ENCODE measurements at regions not wholly inside any gene's neighbourhood (a gene's known extent, or its start where the extent isn't known, plus 50 kb on each side); places are given as distances from the start of the nearest gene placed in this dataset.

- TF ChIP-seq GTF2F1 (IDR thresholded peaks at IDR 0.05; ENCODE audit: borderline replicate concordance, low read depth, low read length): no peak
Measured at GRCh38 chr17:21595086-21595485, 97.2 kb upstream of the KCNJ18 start (continued).

DNA sequence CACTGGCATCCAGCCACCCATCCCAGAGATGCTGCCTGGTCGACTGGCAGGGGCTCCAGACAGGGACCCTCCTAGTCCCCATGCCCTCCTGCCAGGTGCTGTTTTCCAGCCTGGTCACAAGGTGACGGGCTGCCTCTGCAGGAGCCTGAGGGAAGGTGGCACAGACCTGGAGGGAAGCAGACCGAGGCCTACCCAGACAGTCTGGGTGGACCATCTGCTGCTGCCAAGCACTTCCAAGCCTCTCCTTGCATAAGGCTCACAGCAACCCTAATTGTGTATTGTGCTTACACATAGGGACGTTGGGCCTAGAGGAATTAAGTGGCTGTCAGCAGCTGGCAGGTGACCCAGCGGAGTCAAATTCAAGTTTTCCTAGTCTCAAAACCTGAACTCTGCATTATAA, 90.1 kb upstream of the KCNJ18 start:
- no peak overlapping the region for H4K91ac ChIP-seq (replicated peaks; ENCODE audit: insufficient read length, low read length)
- H3K27me3 ChIP-seq (replicated peaks in 1 of 4; ENCODE audit: control insufficient read depth in 3 of 4, extremely low read depth in 1 of 4, insufficient read depth in 3 of 4, low read length in 3 of 4): no peaks in the 10 kb centered on the region
- H3K79me2 ChIP-seq (ENCODE audit: control insufficient read depth in 1 of 2, insufficient read depth in 2 of 2, low read length in 2 of 2): no peaks in the 10 kb centered on the region
- no peaks in the 10 kb centered on the region for H3K36me3 ChIP-seq (ENCODE audit: control insufficient read depth in 2 of 4, insufficient read depth in 4 of 4, low read length in 3 of 4)
- no peak overlapping the region for H3K4me2 ChIP-seq (ENCODE audit: insufficient read depth in 1 of 2, low read depth in 2 of 2, low read length in 2 of 2)
- no peak overlapping the region for H3K14ac ChIP-seq (ENCODE audit: insufficient read length)
- FAIRE-seq (no peak), DNase-seq (ENCODE audit: low read depth in 1 of 2, low spot score in 2 of 2) (no peak)
- H3K18ac ChIP-seq (ENCODE audit: extremely low read depth, low read length): no peak overlapping the region
- H3K9me3 ChIP-seq (ENCODE audit: insufficient read depth in 2 of 2, low read depth in 1 of 2, low read length in 1 of 2): peaks cover 44 to 50% of the 10 kb centered on the region in 2 experiments
- H4K20me1 ChIP-seq (replicated peaks in 1 of 2; ENCODE audit: control insufficient read depth in 1 of 2, insufficient read depth in 2 of 2, low read length in 2 of 2): no peaks in the 10 kb centered on the region
- no peaks in the 10 kb centered on the region for H3K23me2 ChIP-seq (ENCODE audit: low read depth, low read length)
- H3K79me1 ChIP-seq (ENCODE audit: low read depth, low read length): no peaks in the 10 kb centered on the region
- H3K4me3 ChIP-seq (ENCODE audit: extremely low read depth in 1 of 4, insufficient read depth in 2 of 4, low read depth in 3 of 4, low read length in 4 of 4): no peak overlapping the region
- H3K4ac ChIP-seq (replicated peaks; ENCODE audit: insufficient read length, low read depth, low read length): no peak overlapping the region
- no peak overlapping the region for H4K5ac ChIP-seq (ENCODE audit: insufficient read length, low read depth, low read length)
- no peak overlapping the region for H3K9ac ChIP-seq (replicated peaks in 1 of 4; ENCODE audit: extremely low read depth in 1 of 4, low read depth in 3 of 4, low read length in 3 of 4)
- no peak overlapping the region for H2BK15ac ChIP-seq (ENCODE audit: low read length)
- no peaks in the 10 kb centered on the region for H3K4me1 ChIP-seq (replicated peaks in 1 of 4; ENCODE audit: control insufficient read depth in 3 of 4, insufficient read depth in 4 of 4, low read length in 3 of 4)
- H2AFZ ChIP-seq (ENCODE audit: low read length): no peak overlapping the region
- no peak overlapping the region for H2BK120ac ChIP-seq (replicated peaks; ENCODE audit: low read depth, low read length)
- H4K8ac ChIP-seq (ENCODE audit: extremely low read depth, insufficient read depth, low read length): no peak overlapping the region
- no peak overlapping the region for H3K23ac ChIP-seq (ENCODE audit: insufficient read length)
- H2BK12ac ChIP-seq (ENCODE audit: low read depth, low read length): no peak overlapping the region
- H2BK20ac ChIP-seq (ENCODE audit: low read length): no peak overlapping the region
- H3K27ac ChIP-seq (ENCODE audit: low read depth, low read length): no peak overlapping the region
- WGBS, 2 experiments (ENCODE audit: extremely low coverage in 1 of 2, insufficient coverage in 1 of 2, insufficient read length in 1 of 2, insufficient replicate concordance in 2 of 2, low coverage in 1 of 2, low lambda C conversion rate in 2 of 2, missing lambda C conversion rate in 1 of 2): 67% methylated on average over 5 of the region's 5 CpGs; no CpG with 5 or more reads in 1 of the 2 experiments
- POLR2A ChIA-PET (ENCODE audit: partially characterized antibody): no interaction called here
- H3K56ac ChIP-seq (replicated peaks; ENCODE audit: insufficient read length, low read depth, low read length): no peak overlapping the region
- no peak overlapping the region for H2BK5ac ChIP-seq (ENCODE audit: low read depth, low read length)
- CTCF ChIA-PET (ENCODE audit: partially characterized antibody): no interaction called here
- H2AK5ac ChIP-seq (ENCODE audit: low read depth, low read length): no peak overlapping the region
- TF ChIP-seq SP4 (IDR thresholded peaks at IDR 0.05; ENCODE audit: low read length) (no peak), NANOG (IDR thresholded peaks at IDR 0.05; ENCODE audit: insufficient read depth, low read depth, low read length, poor library complexity, severe bottlenecking) (no peak)
- TF ChIP-seq, protein P1, sequence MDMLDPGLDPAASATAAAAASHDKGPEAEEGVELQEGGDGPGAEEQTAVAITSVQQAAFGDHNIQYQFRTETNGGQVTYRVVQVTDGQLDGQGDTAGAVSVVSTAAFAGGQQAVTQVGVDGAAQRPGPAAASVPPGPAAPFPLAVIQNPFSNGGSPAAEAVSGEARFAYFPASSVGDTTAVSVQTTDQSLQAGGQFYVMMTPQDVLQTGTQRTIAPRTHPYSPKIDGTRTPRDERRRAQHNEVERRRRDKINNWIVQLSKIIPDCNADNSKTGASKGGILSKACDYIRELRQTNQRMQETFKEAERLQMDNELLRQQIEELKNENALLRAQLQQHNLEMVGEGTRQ (IDR thresholded peaks at IDR 0.05; ENCODE audit: low read length): no peak
